ENCODE measurements at regions not wholly inside any gene's neighbourhood (a gene's known extent, or its start where the extent isn't known, plus 50 kb on each side); places are given as distances from the start of the nearest gene placed in this dataset.

DNA sequence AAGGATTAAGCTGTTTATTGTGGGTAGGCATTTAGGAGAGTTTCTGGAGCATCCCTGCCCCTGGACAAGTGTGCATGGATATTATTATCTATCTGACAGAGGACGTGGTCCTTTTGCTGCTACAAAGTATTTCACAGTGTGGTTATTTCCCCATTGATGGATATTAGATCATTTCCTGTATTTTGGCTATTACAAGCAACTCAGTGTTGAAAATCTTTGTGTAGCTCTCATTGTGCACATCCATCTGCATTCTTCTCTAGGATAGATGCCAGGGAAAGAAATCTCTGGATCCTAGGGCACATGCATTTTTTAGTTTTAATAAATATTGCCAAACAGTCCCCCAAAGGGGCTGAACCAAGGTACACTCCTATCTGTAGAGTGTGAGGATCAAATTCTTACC lies 154.3 kb upstream of the SRRM4 start:
- H3K4me3 ChIP-seq (ENCODE audit: low read depth, low read length), result no peak overlapping the region
- no peaks in the 10 kb centered on the region for H3K27me3 ChIP-seq (ENCODE audit: control insufficient read depth, insufficient read depth, low read length)
- no peak for TF ChIP-seq CTCF (IDR thresholded peaks at IDR 0.05; ENCODE audit: low read depth, low read length)
- DNase-seq (ENCODE audit: low read depth, low spot score), result no peak
- ChIA-PET POLR2A (no interaction called here), CTCF (no interaction called here)
- peaks cover 31% of the 10 kb centered on the region for H3K9me3 ChIP-seq (ENCODE audit: control insufficient read depth, insufficient read depth, low read length)
- no peak overlapping the region for H3K27ac ChIP-seq (ENCODE audit: low read depth, low read length)

- Histone ChIP-seq H3K4me3 (ENCODE audit: low read depth, low read length) (no peak overlapping the region), H3K27ac (ENCODE audit: low read depth, low read length) (no peak overlapping the region), H3K9me3 (ENCODE audit: control insufficient read depth, insufficient read depth, low read length) (peaks cover 27% of the 10 kb centered on the region), H3K27me3 (ENCODE audit: control insufficient read depth, insufficient read depth, low read length) (no peaks in the 10 kb centered on the region)
- POLR2A ChIA-PET, result no interaction called here
- TF ChIP-seq CTCF (IDR thresholded peaks at IDR 0.05; ENCODE audit: low read depth, low read length), result no peak
- CTCF ChIA-PET, result no interaction called here
- no peak for DNase-seq (ENCODE audit: low read depth, low spot score)
These were observed 153.7 kb upstream of the SRRM4 start for GRCh38 chr12:118827606-118828005.

- DNase-seq (ENCODE audit: low read depth, low spot score), result no peak
- CTCF ChIA-PET, result no interaction called here
- POLR2A ChIA-PET, result no interaction called here
- peaks cover 28% of the 10 kb centered on the region; the same call in 1 of the 2 replicates for H3K9me3 ChIP-seq (ENCODE audit: control insufficient read depth, insufficient read depth, low read length)
- no peaks in the 10 kb centered on the region for H3K27me3 ChIP-seq (ENCODE audit: control insufficient read depth, insufficient read depth, low read length)
- no peak for TF ChIP-seq CTCF (IDR thresholded peaks at IDR 0.05; ENCODE audit: low read depth, low read length)
- H3K4me3 ChIP-seq (ENCODE audit: low read depth, low read length), result no peak overlapping the region
- no peak overlapping the region for H3K27ac ChIP-seq (ENCODE audit: low read depth, low read length)
These were observed 151.0 kb upstream of the SRRM4 start for GRCh38 chr12:118830296-118830695.

DNA sequence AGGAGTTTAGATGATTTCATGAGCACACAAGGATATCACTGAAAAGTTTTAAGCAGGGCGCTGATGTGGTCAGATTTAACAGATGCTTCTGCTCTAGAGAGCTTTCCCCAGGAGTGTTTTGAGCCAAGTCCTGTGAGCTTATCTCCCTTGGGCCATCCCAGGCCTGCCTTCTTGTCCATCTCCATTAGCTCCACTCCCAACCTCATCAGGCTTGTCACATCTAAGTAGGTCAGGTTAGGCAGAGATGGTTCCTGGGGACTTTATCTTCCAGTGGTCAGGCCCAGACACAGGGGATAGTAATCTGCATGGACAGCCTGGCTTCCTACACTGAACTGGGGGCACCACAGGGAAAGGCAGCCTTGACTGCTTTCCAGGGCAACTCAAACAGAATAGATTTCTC lies 145.4 kb upstream of the SRRM4 start:
- Histone ChIP-seq H3K4me3 (ENCODE audit: low read depth, low read length) (no peak overlapping the region), H3K9me3 (ENCODE audit: control insufficient read depth, insufficient read depth, low read length) (peaks cover 25% of the 10 kb centered on the region; the same call in 1 of the 2 replicates), H3K27ac (ENCODE audit: low read depth, low read length) (no peak overlapping the region), H3K27me3 (ENCODE audit: control insufficient read depth, insufficient read depth, low read length) (no peaks in the 10 kb centered on the region)
- TF ChIP-seq CTCF (IDR thresholded peaks at IDR 0.05; ENCODE audit: low read depth, low read length), result no peak
- POLR2A ChIA-PET, result no interaction called here
- CTCF ChIA-PET, result no interaction called here
- DNase-seq (ENCODE audit: low read depth, low spot score), result no peak

DNA sequence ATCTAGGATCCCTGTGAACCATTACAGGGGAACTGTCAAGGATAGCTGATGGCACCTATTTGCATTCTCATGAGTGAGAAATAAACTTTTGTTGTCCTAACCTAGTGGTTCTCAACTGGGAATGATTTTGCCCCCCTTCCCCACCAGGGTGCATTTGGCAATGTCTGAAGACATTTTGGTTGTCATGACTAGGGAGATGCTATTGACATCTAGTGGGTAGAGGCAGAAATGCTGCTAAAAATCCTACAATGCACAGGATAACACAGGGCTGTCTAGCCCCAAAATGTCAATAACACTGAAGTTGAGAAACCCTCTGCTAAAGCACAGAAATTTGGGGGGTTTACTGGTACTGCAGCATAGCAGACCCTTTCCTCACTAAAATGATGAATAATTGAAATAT lies 140.9 kb upstream of the SRRM4 start:
- no peak for DNase-seq (ENCODE audit: low read depth, low spot score)

More for the DNA sequence above, 140.9 kb upstream of the SRRM4 start:
- Histone ChIP-seq H3K9me3 (ENCODE audit: control insufficient read depth, insufficient read depth, low read length) (peaks cover 35% of the 10 kb centered on the region), H3K27ac (ENCODE audit: low read depth, low read length) (no peak overlapping the region), H3K27me3 (ENCODE audit: control insufficient read depth, insufficient read depth, low read length) (no peaks in the 10 kb centered on the region), H3K4me3 (ENCODE audit: low read depth, low read length) (no peak overlapping the region)
- ChIA-PET CTCF (interaction anchor here (0.6 kb wide), 1 partner anchor 720 kb away, joined by 3 read pairs; no protein-coding TSS in a partner anchor), POLR2A (no interaction called here)
- no peak for TF ChIP-seq CTCF (IDR thresholded peaks at IDR 0.05; ENCODE audit: low read depth, low read length)
